GM18870 (cell line): ENCODE measurements at regions not wholly inside any gene's neighbourhood (a gene's known extent, or its start where the extent isn't known, plus 50 kb on each side); places are given as distances from the start of the nearest gene placed in this dataset.

Experiments
- ATAC-seq: cut with Tn5 transposase; IDR thresholded peaks from one replicate; pipeline ENCODE4 v1.9.1; 2021; ENCODE audit warnings: moderate library complexity; ENCODE audit not compliant: unreplicated experiment

GRCh38 chr6:104575536-104575935 is 284.2 kb downstream of the HACE1 start:
- ATAC-seq = no peak

GRCh38 chr6:104574135-104574750 is 285.5 kb downstream of the HACE1 start:
- ATAC-seq = no peak

- ATAC-seq = no peak
Measured at GRCh38 chr6:104573350-104573749, 286.4 kb downstream of the HACE1 start.

GRCh38 chr6:104572901-104573300 is 286.8 kb downstream of the HACE1 start:
- no peak for ATAC-seq

GRCh38 chr6:104566411-104566810 is 293.3 kb downstream of the HACE1 start:
- no peak for ATAC-seq

- ATAC-seq = no peak
Measured at GRCh38 chr6:104563306-104563705, 296.4 kb downstream of the HACE1 start.

- no peak for ATAC-seq
Measured at GRCh38 chr6:104559435-104560202, 300.1 kb downstream of the HACE1 start.

GRCh38 chr6:104558746-104559145 is 301.0 kb downstream of the HACE1 start:
- no peak for ATAC-seq

GRCh38 chr6:104548297-104548696 is 311.4 kb downstream of the HACE1 start:
- no peak for ATAC-seq

GRCh38 chr6:104541411-104541810 is 318.3 kb downstream of the HACE1 start:
- ATAC-seq = no peak

- ATAC-seq = no peak
Measured at GRCh38 chr6:104540743-104541142, 319.0 kb downstream of the HACE1 start.

GRCh38 chr6:104539173-104539572 is 320.5 kb downstream of the HACE1 start:
- ATAC-seq = peak; percentile 58

GRCh38 chr6:104537872-104538271 is 321.8 kb downstream of the HACE1 start:
- ATAC-seq = no peak

- ATAC-seq = no peak
Measured at GRCh38 chr6:104537180-104537579, 322.5 kb downstream of the HACE1 start.

GRCh38 chr6:104532462-104532861 is 327.3 kb downstream of the HACE1 start:
- no peak for ATAC-seq

- no peak for ATAC-seq
Measured at GRCh38 chr6:104531646-104532045, 328.1 kb downstream of the HACE1 start.

- no peak for ATAC-seq
Measured at GRCh38 chr6:104527761-104528415, 331.8 kb downstream of the HACE1 start.

GRCh38 chr6:104527311-104527710 is 332.4 kb downstream of the HACE1 start:
- no peak for ATAC-seq

- no peak for ATAC-seq
Measured at GRCh38 chr6:104526376-104526775, 333.3 kb downstream of the HACE1 start.

- peak; percentile 96 for ATAC-seq
Measured at GRCh38 chr6:104525677-104526322, 333.9 kb downstream of the HACE1 start.

GRCh38 chr6:104522533-104522932 is 337.2 kb downstream of the HACE1 start:
- ATAC-seq = no peak

GRCh38 chr6:104521176-104521575 is 338.5 kb downstream of the HACE1 start:
- ATAC-seq = no peak
